ENCODE measurements at regions not wholly inside any gene's neighbourhood (a gene's known extent, or its start where the extent isn't known, plus 50 kb on each side); places are given as distances from the start of the nearest gene placed in this dataset.
"Not testable (repeated sequence)": the region's sequence is repeated elsewhere in the genome, so short reads cannot be mapped to it uniquely, and the experiment has no call there.

GRCh38 chr13:52565324-52565723 is 76.9 kb upstream of the HNRNPA1L2 start:
- not testable (repeated sequence) for DNase-seq

DNA sequence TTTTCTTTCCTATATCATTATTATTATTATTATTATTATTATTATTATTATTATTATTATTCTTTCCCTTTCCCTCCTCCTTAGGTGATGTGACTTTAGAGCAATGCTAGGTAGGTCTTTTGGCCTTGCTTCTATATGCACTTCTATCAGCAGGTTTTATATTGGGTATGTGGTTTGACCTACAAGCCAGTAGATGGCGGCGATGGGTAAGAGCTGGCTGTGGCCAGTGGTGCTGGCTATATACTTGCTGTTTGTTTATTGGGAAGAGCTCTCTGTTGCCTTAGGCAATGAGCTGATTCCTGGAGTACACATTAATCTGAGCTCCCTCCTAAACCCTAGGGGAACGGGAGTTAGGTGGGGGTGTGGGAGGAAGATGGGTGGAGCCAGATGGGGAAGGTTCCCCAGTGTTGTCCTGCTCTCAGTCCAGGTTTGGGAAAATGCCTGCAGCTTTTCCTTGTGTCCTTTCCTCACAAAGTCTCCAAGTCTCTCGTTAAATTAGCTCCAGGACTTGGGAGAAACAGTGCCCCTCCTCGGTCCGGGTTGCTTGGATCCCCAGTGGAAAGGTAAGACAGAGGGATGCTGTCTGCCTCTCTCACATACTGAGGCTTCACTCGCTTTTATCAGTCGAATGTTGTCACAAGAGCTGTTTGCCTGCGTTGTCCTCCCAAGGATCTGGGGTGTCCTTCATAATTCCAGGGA is 72.2 kb upstream of the HNRNPA1L2 start:
- DNase-seq, result peak; percentile 75

GRCh38 chr13:52571163-52571562 is 71.1 kb upstream of the HNRNPA1L2 start:
- not testable (repeated sequence) for DNase-seq

DNA sequence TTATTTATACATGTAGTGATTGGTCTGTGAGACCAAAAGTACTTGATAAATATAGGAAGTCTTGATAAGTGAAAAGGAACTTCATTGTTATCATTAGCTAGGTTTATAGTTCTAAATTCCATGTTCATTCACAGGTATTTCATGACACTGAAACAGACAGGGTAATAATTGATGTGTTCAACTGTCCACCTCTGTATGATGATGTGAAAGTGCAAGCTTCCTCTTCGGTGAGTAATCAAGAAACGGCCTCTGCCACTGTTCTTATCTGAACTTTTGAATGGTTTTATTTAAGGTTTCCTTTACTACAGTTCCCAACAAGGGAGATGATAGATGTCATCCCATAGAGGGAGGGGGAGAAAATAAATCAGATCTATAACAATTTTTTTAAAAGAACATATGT is 59.3 kb upstream of the HNRNPA1L2 start:
- DNase-seq, result peak; percentile 55
